Femur (tissue), 1 donor: ENCODE measurements at regions not wholly inside any gene's neighbourhood (a gene's known extent, or its start where the extent isn't known, plus 50 kb on each side); places are given as distances from the start of the nearest gene placed in this dataset.
A peak's percentile ranks its signal among the peaks of the same experiment; 100 is the strongest.

Experiments
- DNase-seq: peaks from one replicate; pipeline ENCODE4 v3.0.0-alpha.2; 2017

GRCh38 chr3:3745693-3746092 is 53.5 kb upstream of the LRRN1 start:
- DNase-seq: no peak

DNA sequence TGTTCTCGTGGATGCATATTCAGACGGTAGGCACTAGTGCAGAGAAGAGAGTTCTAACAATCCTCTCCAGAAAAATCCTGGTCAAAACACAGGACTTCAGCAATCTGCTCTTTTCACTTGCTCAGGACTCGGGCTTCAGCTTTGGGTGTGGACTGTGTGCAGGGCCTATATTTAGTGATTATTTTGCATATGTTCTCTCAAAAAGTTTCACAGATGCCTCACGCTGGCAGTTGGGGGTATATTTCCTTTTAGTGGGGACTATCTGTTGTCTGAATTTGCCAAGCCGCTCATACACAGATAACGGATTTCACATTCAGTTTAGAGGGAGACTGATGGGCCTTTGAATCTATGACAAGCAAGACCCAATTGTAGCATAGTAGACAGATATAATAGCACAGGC is 54.4 kb upstream of the LRRN1 start:
- no peak for DNase-seq

GRCh38 chr3:3743754-3744153 is 55.5 kb upstream of the LRRN1 start:
- DNase-seq: no peak

GRCh38 chr3:3740061-3740460 is 59.2 kb upstream of the LRRN1 start:
- no peak for DNase-seq

DNA sequence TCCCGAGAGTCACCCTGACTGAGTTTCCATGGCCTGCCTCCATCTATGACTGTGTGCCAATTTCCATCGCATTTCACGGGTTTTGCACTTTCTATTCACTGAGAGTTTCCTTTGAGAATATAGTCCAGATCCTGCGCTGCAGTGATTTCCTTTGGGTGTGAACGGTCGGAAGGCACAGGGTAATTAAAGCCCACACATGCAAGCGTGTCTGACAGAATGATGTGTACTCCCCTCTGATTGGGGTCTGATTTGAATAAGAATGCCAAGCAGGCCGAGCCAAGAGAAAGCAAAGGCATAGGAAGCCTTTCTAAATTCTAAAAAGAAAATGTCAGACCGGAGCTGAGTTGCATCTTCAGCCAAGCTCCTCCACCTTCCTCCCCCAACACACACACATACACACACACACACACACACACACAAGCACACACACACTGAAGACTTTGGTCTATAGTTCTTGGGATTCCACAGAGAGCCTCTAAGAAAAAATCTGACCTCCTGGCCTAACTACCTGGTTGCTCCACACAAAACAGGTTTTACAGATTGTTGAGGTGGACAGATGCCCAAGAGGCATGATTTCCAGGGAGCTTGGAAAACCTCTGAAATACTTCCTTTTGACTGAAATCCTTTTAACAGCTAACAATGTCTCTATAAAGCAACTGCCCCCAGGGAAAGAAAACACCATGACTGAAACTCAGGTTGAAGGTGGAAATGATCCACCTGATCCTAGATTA is 59.7 kb upstream of the LRRN1 start:
- DNase-seq: no peak

GRCh38 chr3:3737531-3737930 is 61.7 kb upstream of the LRRN1 start:
- DNase-seq: no peak

DNA sequence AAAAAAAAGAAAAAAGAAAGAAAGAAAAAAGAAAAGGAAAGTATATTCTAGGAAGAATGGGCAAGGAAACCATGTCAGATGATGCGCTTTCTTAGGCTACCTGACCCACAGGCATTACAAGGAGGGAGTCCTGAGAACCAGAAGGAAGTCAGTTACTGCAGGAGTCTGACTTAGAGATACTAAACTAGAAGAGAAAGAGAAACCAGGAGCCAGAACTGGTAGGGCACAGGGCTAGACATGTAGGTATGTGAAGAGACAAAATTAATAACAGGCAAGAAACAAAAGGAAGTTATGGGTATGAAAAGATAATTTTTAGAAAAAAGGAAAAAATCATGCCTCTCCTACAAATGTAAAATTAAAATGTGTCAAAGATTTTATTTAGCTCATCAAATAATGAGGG is 63.3 kb upstream of the LRRN1 start:
- DNase-seq: no peak

DNA sequence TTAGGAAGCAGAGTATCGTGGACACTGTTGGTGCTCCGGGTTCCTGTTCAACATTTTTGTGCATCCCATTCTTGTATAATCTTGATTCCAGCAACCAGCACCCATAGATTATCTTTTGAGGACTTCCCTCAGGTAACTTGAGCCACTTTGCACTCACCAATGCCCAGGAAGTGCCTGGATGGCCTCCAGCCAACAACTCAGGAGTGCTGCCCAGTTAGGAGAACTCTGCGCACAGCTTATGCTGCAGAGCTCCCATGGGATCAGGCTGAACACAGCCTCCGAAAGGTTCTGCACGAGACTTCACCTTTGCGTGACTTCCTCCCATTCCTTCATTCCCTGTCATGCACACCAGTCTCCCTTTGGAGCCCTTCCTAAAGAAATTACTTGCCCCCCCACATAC is 64.3 kb upstream of the LRRN1 start:
- no peak for DNase-seq

GRCh38 chr3:3729261-3729660 is 70.0 kb upstream of the LRRN1 start:
- no peak for DNase-seq

DNA sequence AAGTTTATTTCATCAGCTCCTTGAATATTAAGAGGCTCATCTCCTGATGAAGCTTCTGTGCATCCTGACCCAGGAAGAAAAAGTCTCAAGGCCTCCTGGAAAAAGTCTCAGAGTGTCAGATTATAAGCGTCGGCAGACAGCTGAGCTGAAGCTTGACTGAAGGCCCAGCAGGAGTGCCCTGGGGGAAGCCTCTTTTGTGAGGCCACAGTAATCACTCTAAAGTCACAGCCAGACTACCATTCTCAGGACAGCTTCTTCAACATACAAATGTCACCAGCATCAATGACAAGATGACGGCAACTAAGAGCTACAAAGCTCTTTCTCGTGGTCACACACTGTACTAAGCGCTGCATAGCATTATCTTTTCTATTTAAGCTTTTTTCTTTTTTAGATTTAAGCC is 72.7 kb upstream of the LRRN1 start:
- DNase-seq: no peak

DNA sequence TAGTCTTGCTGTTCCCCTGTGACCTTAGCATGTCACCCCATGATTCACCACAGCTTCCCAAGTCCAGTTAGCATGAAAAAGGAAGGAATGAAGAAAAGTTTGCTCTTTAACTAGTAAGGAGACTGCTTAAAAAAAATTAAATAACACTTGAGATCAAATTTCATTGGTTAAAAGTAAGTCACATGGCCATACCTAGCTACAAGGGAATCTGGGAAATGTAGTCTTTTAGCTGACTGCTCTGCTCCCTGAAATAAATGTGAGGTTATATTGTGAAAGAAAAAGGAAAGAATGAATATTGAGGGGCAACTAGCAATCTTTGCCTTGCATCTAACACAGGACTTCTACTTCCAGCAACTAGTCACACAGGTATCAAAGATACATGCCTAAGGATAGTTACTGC is 84.7 kb upstream of the LRRN1 start:
- DNase-seq: no peak

DNA sequence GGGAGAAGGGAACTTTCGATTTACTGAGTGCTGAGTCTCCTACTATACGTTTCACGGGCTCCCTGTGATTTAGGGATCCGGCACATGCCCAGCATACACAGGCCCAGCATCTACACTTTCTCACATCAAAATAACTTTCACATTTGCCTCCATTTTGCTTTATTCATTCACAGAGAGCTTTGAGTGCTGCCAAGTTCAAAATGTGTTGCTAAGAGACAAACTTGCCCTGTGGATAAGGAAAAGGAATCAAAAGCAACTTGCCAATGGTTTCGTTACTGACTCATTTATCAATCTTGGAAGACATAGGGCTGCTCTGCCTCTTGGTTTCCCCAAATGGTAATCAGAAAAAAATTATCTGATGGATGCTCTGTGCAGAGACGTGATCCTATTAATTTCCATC is 86.3 kb upstream of the LRRN1 start:
- DNase-seq: no peak

DNA sequence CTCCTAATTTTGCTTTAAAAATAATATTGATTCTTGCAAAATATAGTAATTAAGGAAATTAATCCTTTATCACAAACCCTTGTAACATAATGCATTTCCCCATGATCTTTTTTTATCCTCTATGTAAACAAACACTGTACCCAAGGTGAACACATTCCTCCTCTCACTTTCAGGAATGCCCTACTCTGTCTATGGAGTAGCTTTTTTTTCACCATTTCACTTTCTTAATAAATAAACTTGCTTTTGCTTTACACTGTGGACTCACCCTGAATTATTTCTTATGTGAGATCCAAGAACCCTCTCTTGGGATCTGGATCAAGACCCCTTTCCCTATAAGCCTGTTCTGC is 90.5 kb upstream of the LRRN1 start:
- no peak for DNase-seq

DNA sequence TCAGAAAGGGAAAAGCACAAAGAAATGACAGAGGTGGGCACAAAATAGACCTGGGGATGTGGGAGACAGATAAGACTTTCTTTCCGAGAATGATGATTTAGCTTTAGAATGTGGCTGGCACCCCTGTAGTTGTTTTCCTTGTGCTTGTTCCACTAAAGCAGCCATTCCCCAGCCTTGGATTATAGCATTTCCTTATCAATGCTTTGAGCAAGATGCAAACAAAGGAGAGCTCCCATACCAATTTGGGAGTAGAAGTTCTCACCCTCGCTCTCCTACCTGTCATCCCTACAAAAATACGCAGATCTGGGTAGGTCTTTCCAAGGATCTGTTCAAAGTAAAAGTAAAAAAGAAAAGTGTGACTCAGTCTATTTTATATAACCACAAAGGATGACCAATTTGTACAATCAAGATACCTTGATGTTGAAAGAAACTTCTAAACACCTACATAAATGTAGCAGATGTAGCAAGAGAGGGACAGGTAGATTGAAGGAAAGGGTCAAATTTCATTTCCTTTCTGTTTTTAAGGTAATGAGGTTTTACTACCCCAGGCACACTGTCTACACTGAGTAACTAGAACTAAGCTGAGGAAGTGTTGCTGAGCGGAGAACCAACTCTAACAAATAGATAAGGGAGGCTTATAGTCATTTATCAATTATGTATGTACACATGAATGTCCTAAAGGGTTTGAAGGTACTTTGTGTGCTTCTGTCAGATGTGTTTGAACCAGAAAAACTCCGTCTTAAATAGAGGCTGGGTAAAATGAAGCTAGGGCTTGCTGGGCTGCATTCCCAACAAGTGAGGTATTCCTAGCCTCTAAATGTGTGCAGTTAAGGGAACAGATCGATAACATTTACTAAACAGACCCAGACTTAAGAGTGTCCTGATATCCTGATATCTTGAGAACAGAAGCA is 91.1 kb upstream of the LRRN1 start:
- DNase-seq: no peak

- peak; percentile 94 for DNase-seq
These were observed 94.0 kb upstream of the LRRN1 start for GRCh38 chr3:3705090-3705775.

- DNase-seq: no peak
These were observed 97.3 kb upstream of the LRRN1 start for GRCh38 chr3:3701949-3702348.

- DNase-seq: no peak
These were observed 99.2 kb upstream of the LRRN1 start for GRCh38 chr3:3699816-3700633.

DNA sequence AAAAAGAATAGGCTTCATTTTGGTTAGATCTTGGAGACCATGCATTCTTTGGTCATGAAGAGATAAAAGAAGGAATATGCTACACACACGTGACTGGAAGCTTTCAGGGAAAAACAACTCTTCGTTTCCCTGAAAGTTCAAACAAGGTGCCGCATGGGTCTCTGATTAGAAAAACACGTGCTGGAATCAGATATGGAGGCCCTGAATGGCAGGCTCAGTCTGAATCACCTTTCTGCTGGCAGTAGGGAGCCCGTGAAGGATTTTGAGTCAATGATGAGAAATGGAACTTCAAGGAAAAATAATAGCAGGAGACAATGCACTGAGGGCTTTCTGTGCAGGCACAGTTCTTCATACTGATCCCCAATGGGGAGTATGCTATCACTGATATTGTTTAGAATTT is 99.8 kb upstream of the LRRN1 start:
- no peak for DNase-seq

- DNase-seq: no peak
These were observed 102.9 kb upstream of the LRRN1 start for GRCh38 chr3:3696345-3696744.

GRCh38 chr3:3693593-3693992 is 105.6 kb upstream of the LRRN1 start:
- no peak for DNase-seq

DNA sequence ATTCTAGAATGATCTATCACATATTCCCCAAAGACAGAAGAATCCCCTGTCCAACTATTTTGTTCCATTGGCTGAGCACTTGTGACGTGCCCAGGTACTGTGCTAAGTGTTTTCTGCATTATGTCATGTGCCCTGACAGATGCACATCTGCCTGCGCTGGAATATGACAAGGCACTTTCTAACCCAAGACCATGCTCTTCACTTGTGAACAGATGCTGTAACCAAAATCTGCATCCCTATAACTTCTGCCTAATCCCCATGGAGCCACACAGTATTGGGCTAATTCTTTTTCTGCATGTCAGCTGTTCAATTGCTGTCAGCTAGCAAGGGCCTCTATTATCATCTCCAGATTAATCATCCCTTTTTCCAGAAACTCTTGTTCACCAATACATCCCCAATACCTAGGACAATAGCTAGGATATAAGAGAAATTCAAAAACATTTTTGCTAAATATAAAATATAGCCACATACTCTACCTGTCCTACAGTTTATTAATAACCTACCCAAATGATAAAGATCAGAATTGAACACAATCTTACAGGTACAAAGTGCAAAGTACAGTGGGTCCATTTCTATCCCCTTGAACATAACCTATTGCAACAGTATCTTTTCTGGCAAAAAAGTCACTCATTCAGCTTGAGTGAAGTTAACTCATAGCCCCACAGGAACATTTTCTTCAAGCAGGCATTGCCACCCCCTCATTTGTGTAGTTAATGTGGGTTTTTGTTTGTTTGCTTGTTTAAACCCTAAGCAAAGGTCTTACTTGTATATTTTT is 109.4 kb upstream of the LRRN1 start:
- DNase-seq: no peak
